Testis (tissue), 2 donors: ENCODE measurements at regions not wholly inside any gene's neighbourhood (a gene's known extent, or its start where the extent isn't known, plus 50 kb on each side); places are given as distances from the start of the nearest gene placed in this dataset.
"Not testable (repeated sequence)": the region's sequence is repeated elsewhere in the genome, so short reads cannot be mapped to it uniquely, and the experiment has no call there.

Source experiments
- DNase-seq: peaks from one replicate; pipeline ENCODE4 v3.0.0-alpha.2; 2019
- H3K27ac ChIP-seq, 2 donors: fragments of 200-600 bp; sonication (generic); one replicate each; pipeline ENCODE4 v1.5.1; 2019
- H3K27me3 ChIP-seq: fragments of 200-600 bp; sonication (generic); one replicate; pipeline ENCODE4 v1.5.1; 2019
- H3K36me3 ChIP-seq: fragments of 200-600 bp; sonication (generic); one replicate; pipeline ENCODE4 v1.5.1; 2017; ENCODE audit warnings: low read depth; ENCODE audit errors: missing control alignments
- H3K4me1 ChIP-seq: fragments of 200-600 bp; sonication (generic); one replicate; pipeline ENCODE4 v1.5.1; 2019
- H3K4me3 ChIP-seq, 2 donors: fragments of 200-600 bp; sonication (generic); one replicate each; pipeline ENCODE4 v1.5.1; 2017 to 2019
- H3K9me3 ChIP-seq: fragments of 200-600 bp; sonication (generic); one replicate; pipeline ENCODE4 v1.5.1; 2017
- CTCF ChIP-seq, 3 experiments: fragments of 450-650 bp in 2 of 3; fragments of 200-600 bp in 1 of 3; sonication (generic) in 1 of 3; IDR thresholded peaks; one replicate each; pipeline ENCODE4 v1.5.1; 2016 to 2019; ENCODE audit warnings: antibody characterized with exemption in 3 of 3, mild to moderate bottlenecking in 2 of 3, moderate library complexity in 1 of 3
- POLR2A ChIP-seq: fragments of 450-650 bp; IDR thresholded peaks from one replicate; pipeline ENCODE4 v1.6.1; 2017; ENCODE audit warnings: antibody characterized with exemption, mild to moderate bottlenecking, moderate library complexity
- WGBS, 2 donors: methylation state at CpG; one replicate each; pipeline ENCODE4 v1.1.5; 2018; 5-methylcytosine and 5-hydroxymethylcytosine counted together
- intact Hi-C: fragments of 100-400 bp; cut with DNase I; formaldehyde crosslinking; loops from one replicate; pipeline ENCODE4 v1.15.1; 2023; ENCODE audit warnings: low total_unique reads

DNA sequence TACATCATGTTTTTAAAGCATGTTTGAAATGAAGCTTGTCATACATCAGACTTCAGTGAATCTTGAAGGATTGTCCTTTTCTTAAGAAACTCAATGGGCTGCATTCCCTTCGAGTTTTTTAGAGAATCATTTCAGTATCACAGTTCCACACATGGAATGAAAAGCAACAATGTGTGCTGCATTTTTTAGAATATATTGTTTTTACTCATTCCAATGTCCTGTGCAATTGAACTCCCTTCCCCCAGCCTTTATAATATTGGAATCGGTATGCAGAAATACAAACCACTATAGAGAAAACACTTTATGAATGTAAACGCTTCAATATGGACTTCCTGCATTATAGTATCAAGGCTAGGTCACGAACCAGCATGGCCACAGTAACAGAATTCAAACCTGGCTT is 634.4 kb downstream of the GATA3 start:
- WGBS, 2 donors, result 76 to 83% methylated on average over 4 of the region's 4 CpGs
- TF ChIP-seq CTCF (IDR thresholded peaks at IDR 0.05) (no peak), POLR2A (no peak)
- Histone ChIP-seq H3K4me1 (no peaks in the 10 kb centered on the region), H3K27me3 (no peaks in the 10 kb centered on the region), H3K27ac (no peak overlapping the region), H3K9me3 (no peaks in the 10 kb centered on the region), H3K4me3 (no peak overlapping the region), H3K36me3 (no peaks in the 10 kb centered on the region)
- DNase-seq, result no peak
- intact Hi-C loops, result no loop called here

DNA sequence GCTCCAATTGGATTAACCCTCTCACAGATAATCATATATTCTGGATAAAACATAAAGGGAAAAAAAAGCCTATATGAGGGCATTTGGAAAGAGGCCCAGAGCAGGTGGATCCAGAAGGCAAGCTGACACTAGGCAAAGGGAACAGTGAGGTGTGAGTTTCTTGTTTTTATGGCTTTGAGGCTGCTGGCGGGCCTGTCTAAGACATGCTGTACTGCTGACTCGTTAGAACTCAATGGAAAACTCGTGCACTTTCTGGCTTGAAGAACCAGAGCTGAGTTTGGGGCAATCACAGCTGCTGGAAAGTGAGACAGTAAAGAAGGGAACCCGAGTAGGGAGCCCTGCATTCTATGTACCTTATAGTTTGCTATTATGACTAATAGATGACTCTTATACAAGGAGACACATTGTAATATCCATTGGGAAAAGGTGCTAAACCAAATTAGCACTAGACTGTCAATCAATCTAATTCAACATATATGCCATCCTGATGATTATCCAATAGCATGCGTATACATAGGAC is 637.1 kb downstream of the GATA3 start:
- intact Hi-C loops, result no loop called here
- no peak for DNase-seq

GRCh38 chr10:8693635-8694034 is 639.1 kb downstream of the GATA3 start:
- 72 to 74% methylated on average over 2 of the region's 2 CpGs for WGBS, 2 donors
- H3K4me3 ChIP-seq, H3K9me3 ChIP-seq, intact Hi-C loops, H3K36me3 ChIP-seq, H3K4me1 ChIP-seq, H3K27me3 ChIP-seq, DNase-seq, H3K27ac ChIP-seq: not testable (repeated sequence)

More for the DNA sequence above, 637.1 kb downstream of the GATA3 start:
- Histone ChIP-seq H3K9me3 (no peaks in the 10 kb centered on the region), H3K27ac (no peak overlapping the region), H3K4me1 (no peaks in the 10 kb centered on the region), H3K36me3 (no peaks in the 10 kb centered on the region), H3K4me3 (no peak overlapping the region), H3K27me3 (no peaks in the 10 kb centered on the region)
- 61 to 73% methylated on average over 5 of the region's 5 CpGs for WGBS, 2 donors
- TF ChIP-seq POLR2A, result no peak
- TF ChIP-seq CTCF (IDR thresholded peaks at IDR 0.05), result no peak

GRCh38 chr10:8696746-8697145 is 642.3 kb downstream of the GATA3 start:
- H3K27ac ChIP-seq, result no peak overlapping the region
- H3K9me3 ChIP-seq, result no peaks in the 10 kb centered on the region
- H3K36me3 ChIP-seq, result no peaks in the 10 kb centered on the region
- WGBS, 2 donors, result 53 to 58% methylated on average over 6 of the region's 6 CpGs
- H3K27me3 ChIP-seq, result no peaks in the 10 kb centered on the region
- intact Hi-C loops, result no loop called here
- no peaks in the 10 kb centered on the region for H3K4me1 ChIP-seq
- TF ChIP-seq POLR2A (no peak), CTCF (IDR thresholded peaks at IDR 0.05) (no peak)
- no peak for DNase-seq
- no peak overlapping the region for H3K4me3 ChIP-seq

- Histone ChIP-seq H3K27ac (no peak overlapping the region), H3K36me3 (no peaks in the 10 kb centered on the region), H3K9me3 (no peaks in the 10 kb centered on the region), H3K4me1 (no peaks in the 10 kb centered on the region), H3K4me3 (no peak overlapping the region), H3K27me3 (no peaks in the 10 kb centered on the region)
- DNase-seq, result no peak
- TF ChIP-seq CTCF (IDR thresholded peaks at IDR 0.05), result no peak
- no peak for TF ChIP-seq POLR2A
- intact Hi-C loops, result no loop called here
These were observed 646.2 kb downstream of the GATA3 start for GRCh38 chr10:8700689-8701088.
